HT-29 (cell line): ENCODE measurements at regions not wholly inside any gene's neighbourhood (a gene's known extent, or its start where the extent isn't known, plus 50 kb on each side); places are given as distances from the start of the nearest gene placed in this dataset.

Experiments used
- DNase-seq: peaks from one replicate; pipeline ENCODE4 v3.0.0-alpha.2; 2015; ENCODE audit warnings: low spot score

DNA sequence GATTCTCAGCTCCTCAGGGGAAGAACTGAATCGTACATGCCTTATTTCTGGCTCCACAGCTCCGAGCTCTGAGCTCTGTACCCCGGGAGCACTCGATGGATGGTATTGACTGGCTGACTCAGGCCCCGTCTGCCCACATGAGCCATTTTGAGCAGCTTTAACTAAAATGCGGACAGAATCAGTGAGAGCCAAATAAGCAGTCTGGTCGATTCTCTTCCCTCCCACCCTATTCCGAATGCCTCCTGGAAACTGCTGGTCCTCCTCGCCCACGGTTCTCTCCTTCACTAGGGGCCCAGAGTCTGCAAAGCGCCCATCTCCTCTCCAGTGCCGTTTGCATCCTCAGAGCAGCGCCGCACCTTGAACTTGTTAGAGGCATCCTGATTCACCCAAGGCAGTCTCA, 125.9 kb upstream of the IRF2BP2 start:
- DNase-seq: no peak

DNA sequence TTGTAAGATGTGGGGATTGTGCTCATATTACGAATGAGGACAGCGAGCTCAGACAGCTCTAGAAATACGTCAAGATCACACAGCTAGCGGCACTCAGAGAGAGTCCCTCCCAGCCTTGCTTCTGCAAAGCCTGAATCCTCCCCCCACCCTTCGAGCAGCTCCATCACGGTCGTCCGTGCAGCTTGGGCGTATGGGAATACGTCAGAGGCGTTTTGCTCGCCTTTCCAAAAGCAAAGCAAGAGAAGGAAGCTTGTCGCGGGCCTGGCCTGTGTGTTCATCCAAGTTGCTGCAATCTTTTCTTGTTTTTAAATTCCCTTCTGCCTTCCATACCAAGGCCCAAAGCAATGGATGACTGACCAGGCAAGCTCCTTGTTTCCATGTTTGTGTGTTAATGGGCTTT, 125.5 kb upstream of the IRF2BP2 start:
- no peak for DNase-seq

GRCh38 chr1:234734869-234735268, 124.9 kb upstream of the IRF2BP2 start:
- DNase-seq: no peak

DNA sequence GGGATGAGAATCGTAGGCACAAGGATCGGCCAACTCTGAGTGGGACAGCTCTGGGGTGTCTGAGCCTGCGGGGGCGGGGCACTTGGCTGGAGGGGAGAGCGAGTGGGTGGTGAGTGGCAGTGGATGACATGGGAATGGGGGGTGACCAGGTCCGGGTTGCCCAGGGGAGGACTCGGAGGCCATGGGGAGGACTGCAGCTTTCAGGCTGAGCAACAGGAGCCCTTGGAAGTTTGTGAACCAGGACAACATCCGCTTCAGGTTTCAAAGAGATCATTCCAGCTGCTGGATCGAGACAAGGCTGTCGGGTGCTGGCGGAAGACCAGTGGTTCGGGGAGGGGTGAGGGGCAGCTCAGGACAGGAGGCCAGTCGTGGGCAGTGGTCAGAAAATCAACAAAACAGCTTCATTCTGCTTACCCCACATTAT, 124.4 kb upstream of the IRF2BP2 start:
- DNase-seq: no peak

DNA sequence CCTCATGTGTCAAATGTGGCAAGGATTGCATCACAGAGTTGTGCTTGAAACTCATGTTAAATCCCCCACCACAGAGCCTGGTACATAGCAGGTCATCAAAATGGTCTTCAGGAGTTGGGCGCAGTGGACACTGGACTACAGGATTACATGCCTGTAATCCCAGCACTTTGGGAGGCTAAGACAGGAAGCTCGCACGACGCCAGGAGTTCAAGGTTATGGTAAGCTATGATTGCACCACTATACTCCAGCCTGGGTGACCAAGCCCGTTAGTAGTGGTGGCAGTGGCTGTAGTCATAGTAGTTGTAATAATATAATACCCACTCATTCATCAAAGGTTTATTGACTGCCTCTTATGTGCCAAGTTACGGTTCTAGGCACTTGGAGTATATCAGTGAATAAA, 123.4 kb upstream of the IRF2BP2 start:
- no peak for DNase-seq

DNA sequence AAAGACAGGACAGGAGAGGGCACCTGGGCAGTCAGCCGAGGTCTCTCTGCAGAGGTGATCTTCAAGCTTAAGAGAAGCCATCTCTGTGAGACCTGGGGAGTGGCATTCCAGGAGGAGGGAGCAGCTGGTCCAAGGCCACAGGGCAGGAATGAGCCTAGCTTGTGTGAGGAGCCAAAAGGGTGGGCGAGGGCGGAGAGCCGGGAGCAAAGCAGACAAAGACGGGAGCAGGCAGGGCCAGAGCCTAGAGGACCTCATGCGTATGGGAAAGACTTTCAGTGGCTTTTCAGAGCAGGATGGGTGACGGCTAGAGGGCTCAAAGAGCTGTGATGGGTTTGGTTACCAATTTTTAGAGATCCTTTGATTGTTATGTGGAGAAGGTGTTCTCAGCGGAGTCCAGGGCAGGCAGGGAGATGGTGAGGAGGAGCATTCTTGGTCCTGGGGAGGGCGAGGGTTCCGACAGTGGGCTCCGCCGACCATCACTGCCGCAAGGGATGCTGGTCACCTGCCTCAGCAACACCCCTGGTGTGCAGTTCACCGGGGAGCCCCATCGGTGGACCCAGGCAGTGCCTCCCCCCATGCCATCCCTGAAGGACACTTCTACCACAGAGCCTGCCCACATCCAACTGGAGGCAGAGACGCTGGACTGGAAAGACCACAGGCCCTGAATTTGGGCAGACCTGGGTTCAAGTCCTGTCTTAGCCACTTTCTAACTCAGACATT, 122.9 kb upstream of the IRF2BP2 start:
- DNase-seq: no peak

DNA sequence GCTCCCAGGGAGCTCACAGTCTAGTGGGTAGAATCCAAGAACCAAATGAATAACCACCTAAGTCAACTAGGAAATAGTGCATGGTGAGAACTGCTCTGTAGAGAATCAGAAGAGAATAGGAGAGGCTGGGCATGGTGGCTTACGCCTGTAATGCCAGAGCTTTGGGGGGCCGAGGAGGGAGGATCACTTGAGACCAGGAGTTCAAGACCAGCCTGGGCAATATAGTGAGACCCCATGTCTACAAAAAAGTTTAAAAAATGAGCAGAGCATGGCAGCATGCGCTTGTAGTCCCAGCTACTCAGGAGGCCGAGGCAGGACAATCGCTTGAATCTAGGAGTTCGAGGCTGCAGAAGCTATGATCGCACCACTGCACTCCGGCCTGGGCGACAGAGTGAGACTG, 122.3 kb upstream of the IRF2BP2 start:
- no peak for DNase-seq

GRCh38 chr1:234731569-234732085, 121.6 kb upstream of the IRF2BP2 start:
- no peak for DNase-seq

DNA sequence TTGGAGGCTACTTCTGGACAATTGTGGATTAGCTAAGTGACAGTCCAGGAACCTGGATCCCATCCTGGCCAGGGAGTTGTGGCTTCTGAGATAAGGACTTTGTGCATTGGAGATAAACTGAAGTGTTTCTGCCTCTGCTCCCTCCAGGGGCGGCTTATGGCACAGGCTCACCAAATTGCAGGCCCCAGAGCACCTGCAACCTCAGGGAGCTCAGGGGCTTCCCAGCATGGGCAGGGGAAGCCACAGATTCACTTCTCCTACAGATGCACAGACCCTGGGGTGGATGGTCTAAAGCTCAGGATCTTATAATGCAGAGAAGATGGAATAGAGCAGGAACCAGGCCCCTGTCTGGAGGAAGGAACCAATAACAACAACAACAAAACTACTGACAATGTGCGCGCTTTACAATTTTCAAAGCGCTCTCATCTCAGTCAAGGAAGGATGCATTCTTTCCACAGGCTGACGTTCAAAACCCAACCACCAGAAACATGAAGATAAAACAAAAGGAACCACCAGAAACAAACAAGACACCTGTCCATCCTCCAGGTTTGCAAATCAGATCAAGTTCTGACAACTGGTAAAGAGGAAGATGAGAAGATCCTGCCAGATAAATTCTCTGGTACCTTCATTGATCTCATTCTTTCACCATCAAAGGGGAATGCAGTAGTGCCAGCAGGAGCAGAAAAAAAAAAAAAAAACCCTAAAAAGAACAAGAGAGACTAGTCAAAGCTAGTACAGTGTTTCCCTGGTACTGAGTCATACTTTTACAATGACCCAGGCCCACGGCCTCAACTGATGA, 121.0 kb upstream of the IRF2BP2 start:
- no peak for DNase-seq

DNA sequence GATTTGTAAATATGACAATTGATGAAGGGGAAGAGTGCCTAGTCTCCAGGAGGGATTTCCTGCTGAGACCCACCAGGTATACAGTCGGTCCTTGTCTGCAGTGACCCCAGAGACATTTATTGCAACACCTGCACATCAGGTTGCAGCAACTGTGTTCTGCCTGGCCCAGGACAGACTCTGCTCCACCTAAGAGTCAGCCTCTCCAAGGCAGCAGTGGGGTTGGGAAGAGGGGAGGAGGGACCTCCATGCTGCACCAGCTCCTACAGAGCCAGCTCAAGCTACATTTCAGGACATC, 120.4 kb upstream of the IRF2BP2 start:
- DNase-seq: no peak

GRCh38 chr1:234729561-234730474, 119.8 kb upstream of the IRF2BP2 start:
- DNase-seq: no peak

GRCh38 chr1:234728740-234729139, 118.8 kb upstream of the IRF2BP2 start:
- DNase-seq: no peak

DNA sequence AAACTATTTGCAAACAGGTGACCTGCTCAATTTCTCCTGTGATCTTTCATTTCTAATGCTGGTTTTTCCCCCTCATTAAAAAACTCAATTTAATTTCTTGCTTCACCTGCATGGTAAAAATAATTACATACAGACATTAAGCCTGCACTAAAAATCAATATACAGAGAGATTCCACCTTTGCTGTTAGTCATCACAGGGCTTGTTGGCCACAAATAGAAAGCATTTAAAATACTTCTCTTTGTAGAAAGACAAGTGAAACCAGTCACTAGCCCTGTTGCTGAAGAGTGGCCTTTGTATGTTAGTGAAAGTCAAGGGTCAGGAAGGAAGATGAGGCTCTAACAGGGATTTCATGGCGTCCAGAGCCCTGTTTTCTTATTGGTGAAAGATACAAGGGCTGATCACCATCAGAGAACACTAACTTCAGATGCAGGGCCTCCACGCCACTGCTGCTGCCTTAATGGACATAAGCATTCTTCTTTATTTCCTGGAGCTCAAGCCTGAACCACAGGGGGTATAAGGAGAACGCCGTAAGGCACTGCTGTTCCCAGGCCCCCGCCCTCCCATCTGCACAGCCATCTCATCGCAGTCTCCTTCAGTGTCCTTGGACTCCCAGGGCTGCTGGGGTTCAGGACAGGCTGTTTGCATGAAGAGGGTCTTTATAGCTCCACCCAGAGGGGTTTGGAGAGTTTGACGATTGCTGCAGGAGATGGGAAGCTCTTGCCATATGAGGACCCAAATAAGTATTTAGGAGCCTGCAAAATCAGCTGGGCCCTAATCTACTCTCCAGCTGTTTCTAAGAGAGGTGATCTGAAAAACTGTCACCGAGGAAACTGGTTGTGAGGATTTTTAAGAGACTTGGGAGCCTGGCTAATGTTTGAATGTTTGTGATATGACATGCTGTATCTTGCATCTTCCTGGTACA, 117.3 kb upstream of the IRF2BP2 start:
- peak; percentile 41 for DNase-seq

DNA sequence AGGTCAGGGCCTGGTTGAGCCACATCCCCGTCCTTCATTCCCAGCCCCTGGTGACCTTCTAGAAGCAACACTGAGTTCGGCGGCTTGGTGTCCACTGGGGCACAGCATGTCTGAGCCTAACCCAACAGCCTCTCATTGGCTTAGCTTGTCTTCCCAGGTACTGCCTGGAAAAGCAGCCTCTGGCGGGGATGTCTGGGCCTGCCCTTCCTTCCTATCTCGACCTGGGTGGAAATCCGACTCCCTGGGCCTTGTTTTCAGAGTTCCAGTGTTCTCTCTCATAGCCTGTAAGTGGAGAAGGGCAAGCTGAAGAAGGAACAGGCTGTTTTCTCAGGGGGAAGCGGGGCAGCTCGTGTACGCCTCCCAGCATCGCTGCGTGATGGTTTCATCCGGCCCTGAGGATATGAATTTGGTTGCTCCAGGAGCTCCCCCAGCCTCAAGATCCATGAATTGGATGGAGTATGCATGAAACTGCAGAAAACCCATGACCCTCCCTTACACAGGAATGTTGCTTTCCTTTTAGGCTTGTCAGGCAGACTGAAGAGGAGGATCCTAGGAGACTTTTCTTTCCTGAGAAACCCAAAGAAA, 116.5 kb upstream of the IRF2BP2 start:
- no peak for DNase-seq

DNA sequence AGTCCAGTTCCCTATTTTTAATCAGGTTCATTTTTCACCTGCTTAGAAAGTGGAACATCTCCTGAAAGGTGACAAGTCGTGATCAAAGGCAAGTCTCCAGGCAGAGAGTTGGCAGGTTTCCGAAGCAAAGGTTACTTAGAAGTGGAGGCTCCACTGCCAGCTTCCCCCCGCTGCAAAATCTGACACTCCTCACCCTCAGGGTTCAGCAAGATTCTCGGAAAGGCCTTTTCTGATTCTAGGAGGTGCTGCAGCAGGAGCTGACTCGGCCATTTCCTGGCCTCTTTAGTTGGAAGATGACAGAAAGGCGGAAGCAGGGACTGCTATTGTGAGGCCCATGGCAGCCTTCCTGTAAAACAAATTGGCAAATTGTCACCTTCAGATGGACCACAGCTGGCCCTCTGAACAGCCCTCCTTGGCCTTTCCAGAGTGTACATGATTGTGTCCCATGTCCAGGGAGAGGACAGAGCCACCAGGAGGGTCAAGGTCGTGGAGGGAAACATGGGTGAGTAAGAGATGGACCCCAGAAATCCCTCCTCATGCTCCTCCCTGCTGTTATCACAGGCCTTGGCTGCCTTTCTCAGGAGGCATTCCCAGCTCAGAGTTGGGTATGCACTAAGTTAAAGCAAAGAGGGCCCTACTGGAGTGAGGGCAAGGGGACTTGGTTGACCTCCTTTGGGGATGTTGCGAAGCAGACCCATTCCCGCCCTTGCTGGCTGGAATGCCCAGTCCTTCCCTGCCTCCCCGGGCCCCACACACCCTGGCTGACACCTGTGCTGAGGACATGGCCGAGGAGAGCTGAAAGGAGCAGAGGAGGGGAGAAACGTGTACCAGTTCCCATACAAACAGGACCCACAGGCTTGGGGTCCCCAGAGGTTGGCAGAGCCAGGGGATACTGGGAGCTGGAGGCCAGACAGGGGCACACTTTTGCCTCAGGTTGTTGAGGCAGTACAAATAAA, 115.5 kb upstream of the IRF2BP2 start:
- peak; percentile 80 for DNase-seq

- no peak for DNase-seq
These were observed 114.7 kb upstream of the IRF2BP2 start for GRCh38 chr1:234724516-234725176.

DNA sequence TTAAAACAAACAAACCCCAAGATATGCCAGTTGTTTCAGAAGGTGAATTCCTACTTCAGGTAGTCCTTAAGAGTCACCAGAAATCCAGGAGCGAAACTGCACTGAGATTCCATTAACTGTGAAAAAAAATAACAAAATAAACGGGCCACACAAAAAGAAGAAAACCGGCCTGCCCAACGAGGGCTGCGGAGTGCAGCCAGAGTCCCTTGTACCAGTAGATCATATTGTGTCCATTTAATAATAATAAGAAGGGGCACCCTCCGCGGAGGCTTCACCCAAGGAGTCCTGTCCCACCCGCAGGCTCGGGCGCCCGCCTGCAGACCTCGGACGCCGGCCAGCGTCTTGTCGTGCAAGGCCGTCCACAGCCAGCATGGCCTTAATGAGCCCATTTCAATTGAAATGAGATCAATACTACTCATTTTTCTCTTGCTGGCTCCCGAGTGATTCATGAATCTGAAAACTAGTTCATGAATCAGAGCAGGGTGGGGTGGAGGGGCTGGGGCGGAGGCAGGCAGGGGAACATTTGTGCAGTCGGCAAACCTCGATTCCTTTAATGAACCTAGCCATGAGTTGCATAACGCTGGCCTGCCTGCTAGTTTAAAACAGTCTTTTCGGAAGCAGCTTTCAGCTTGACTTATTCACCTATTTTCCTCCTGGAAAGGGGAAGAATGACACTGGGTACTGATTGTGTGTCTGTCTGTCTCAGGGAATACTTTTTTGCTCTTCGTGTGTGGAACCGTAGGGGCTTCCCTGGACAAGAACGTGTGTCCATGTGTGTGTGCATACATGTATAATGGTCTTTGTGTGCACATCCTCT, 113.1 kb upstream of the IRF2BP2 start:
- DNase-seq: peak; percentile 92

- peak; percentile 30 for DNase-seq
These were observed 112.3 kb upstream of the IRF2BP2 start for GRCh38 chr1:234722270-234722704.
